RWPE1 (cell line): ENCODE measurements at regions not wholly inside any gene's neighbourhood (a gene's known extent, or its start where the extent isn't known, plus 50 kb on each side); places are given as distances from the start of the nearest gene placed in this dataset.

ENCODE experiments used
- CTCF ChIA-PET: fragments of 350-600 bp; sonication (Branson Sonifier 250); formaldehyde crosslinking; extraction: SDS; loops from one replicate; lab custom pipeline; 2021; lab: Yijun Ruan, JAX
- POLR2A ChIA-PET: fragments of 400-600 bp; formaldehyde crosslinking; extraction: SDS; loops from one replicate; lab custom pipeline; 2020; ENCODE audit warnings: antibody characterized with exemption; ENCODE audit not compliant: low non-redundant PET; lab: Yijun Ruan, JAX
- DNase-seq: peaks from one replicate; pipeline ENCODE4 v3.0.0; 2012; ENCODE audit warnings: low spot score
- H3K27ac ChIP-seq: fragments of 450-650 bp; 2 replicates; pipeline ENCODE4 v1.5.1; 2017
- TF ChIP-seq, protein P1 (sequence below): fragments of 450-650 bp; conservative IDR thresholded peaks from 2 replicates; pipeline ENCODE4 v1.5.1; 2017; ENCODE audit warnings: low read depth, mild to moderate bottlenecking

DNA sequence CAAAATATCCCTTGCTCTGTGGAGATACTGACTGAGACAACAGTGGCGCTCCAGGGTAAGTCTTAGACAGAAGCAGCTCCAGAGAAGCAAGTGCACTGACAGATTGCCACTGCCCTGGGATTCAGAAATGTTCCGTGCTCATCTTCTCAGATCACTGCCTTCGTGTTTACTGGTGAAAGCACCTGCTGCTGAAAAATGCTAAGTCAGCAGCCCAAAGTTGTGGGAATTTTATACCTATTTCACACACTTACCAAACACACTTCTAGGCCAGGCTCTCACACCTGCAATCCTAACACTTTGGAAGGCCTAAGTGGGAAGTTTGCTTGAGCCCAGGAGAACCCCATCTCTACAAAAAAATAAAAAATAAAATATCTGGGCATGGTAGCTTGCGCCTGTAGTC is 63.2 kb upstream of the DLX6 start:
- CTCF ChIA-PET = no interaction called here
- TF ChIP-seq, protein P1, sequence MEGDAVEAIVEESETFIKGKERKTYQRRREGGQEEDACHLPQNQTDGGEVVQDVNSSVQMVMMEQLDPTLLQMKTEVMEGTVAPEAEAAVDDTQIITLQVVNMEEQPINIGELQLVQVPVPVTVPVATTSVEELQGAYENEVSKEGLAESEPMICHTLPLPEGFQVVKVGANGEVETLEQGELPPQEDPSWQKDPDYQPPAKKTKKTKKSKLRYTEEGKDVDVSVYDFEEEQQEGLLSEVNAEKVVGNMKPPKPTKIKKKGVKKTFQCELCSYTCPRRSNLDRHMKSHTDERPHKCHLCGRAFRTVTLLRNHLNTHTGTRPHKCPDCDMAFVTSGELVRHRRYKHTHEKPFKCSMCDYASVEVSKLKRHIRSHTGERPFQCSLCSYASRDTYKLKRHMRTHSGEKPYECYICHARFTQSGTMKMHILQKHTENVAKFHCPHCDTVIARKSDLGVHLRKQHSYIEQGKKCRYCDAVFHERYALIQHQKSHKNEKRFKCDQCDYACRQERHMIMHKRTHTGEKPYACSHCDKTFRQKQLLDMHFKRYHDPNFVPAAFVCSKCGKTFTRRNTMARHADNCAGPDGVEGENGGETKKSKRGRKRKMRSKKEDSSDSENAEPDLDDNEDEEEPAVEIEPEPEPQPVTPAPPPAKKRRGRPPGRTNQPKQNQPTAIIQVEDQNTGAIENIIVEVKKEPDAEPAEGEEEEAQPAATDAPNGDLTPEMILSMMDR = no peak
- DNase-seq = no peak
- no peak overlapping the region for H3K27ac ChIP-seq
- POLR2A ChIA-PET = no interaction called here

DNA sequence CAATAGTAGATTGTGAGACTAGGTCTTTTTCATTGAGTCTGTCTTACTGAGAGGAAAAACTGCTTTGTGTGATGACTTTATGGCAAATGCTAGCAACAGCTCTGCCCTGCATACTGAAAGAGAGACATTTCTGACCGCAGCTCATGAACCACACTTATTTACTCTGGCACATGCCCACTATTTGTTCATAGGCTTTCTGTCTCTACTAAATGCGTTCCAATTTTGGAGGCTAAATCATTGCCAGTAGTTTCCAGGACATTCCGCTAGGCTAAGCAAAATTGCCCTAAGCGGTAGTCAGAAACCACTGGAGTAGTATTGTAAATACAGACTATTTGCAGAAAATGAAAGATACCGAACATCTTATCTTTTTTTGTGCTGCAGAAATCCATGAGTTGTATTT is 55.6 kb upstream of the DLX6 start:
- CTCF ChIA-PET = interaction anchor here (0.6 to 1.0 kb wide), 2 partner anchors 14 to 818 kb away, joined by 3 to 6 read pairs; no protein-coding TSS in a partner anchor
- TF ChIP-seq, protein P1 = no peak
- DNase-seq = no peak
- H3K27ac ChIP-seq = no peak overlapping the region
- POLR2A ChIA-PET = no interaction called here

DNA sequence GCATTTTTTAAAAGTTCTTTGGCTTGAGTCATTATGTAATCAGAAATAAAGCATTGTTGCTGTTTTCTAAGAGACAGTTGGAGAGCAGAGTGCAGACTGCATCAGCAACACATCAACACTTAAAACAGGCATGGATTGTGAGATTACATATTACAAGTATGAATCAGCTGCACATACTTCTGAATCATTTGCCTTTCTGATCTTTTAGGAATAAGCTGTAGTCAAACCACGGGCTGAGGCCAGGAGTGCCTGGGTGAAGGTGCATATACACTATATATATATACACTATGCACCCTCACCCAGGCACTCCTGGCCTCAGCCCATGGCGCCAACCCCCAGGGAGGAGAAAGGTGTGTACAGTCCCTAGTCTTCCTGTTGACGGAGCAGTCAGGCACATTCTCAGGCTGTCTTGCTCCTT is 52.4 kb upstream of the DLX6 start:
- POLR2A ChIA-PET = interaction anchor here (0.6 kb wide), 1 partner anchor 1362 kb away, joined by 3 read pairs; no protein-coding TSS in a partner anchor
- DNase-seq = peak; percentile 23
- TF ChIP-seq, protein P1 = no peak
- no peak overlapping the region for H3K27ac ChIP-seq
- CTCF ChIA-PET = interaction anchor here (0.5 to 0.6 kb wide), 2 partner anchors 162 to 641 kb away, joined by 3 to 5 read pairs; no protein-coding TSS in a partner anchor

DNA sequence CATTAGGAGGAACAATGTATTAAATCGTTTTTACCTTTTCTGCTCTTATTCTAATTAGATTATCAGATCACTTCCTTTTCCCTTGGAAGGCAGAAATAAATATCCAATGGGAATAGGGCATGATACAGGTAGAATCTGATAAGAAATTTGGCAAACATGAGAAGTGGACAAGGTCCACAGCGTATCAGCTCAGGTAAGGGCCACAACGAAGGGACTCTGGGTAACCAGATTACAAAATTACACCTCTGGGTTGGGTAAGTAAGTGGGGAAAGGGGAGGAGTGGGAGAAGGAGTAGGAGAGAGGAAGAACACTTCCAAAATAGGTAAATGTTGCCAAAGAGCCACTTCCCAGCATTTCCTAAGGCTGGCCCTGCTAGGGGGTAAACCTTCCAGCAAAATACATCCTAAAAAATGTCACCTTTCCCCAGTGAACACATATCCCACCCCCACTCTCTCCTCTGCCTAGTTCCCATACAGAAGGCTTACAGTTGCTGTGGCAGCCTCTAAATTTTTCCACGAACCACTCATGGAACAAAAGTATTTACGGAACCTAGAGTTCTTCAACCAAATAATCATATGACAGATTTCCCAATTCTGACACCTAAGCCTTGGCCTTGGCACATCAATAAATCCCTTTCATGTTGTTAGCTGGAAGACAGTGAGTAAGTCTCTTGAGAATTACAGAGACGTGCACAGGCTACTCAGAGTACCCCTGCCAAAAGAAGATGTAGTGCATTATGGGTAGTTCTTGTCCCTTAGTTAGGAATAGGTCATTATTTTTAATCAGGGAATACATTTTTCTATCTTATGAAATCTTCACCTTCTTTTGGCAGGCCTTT is 51.5 kb upstream of the DLX6 start:
- CTCF ChIA-PET = interaction anchor here (0.5 kb wide), 1 partner anchor 163 kb away, joined by 3 read pairs; no protein-coding TSS in a partner anchor
- TF ChIP-seq, protein P1 = no peak
- H3K27ac ChIP-seq = no peak overlapping the region
- POLR2A ChIA-PET = no interaction called here
- no peak for DNase-seq
